ENCODE measurements at regions not wholly inside any gene's neighbourhood (a gene's known extent, or its start where the extent isn't known, plus 50 kb on each side); places are given as distances from the start of the nearest gene placed in this dataset.

- CTCF ChIA-PET, result no interaction called here
- no peak overlapping the region for H3K4me3 Mint-ChIP-seq
- POLR2A ChIA-PET, result no interaction called here
- Histone ChIP-seq H4K20me1 (ENCODE audit: control insufficient read depth, insufficient read depth, low read length, poor library complexity, severe bottlenecking) (no peaks in the 10 kb centered on the region), H2AFZ (ENCODE audit: insufficient read depth, low read depth, low read length, poor library complexity, severe bottlenecking) (no peak overlapping the region), H3K9me3 (ENCODE audit: control extremely low read depth in 1 of 3, control insufficient read depth in 2 of 3, insufficient read depth in 1 of 3, low read length in 2 of 3) (peaks cover 0 to 19% (median 0%) of the 10 kb centered on the region in 3 donors), H3K27ac (ENCODE audit: low read length in 2 of 2) (no peak overlapping the region), H3K36me3 (replicated peaks in 1 of 2; ENCODE audit: control extremely low read depth in 1 of 2, control insufficient read depth in 1 of 2, extremely low read depth in 1 of 2, insufficient read depth in 2 of 2, low read length in 1 of 2) (no peaks in the 10 kb centered on the region), H3K79me2 (ENCODE audit: control insufficient read depth, insufficient read depth, low read length) (no peaks in the 10 kb centered on the region), H3K27me3 (replicated peaks in 1 of 4; ENCODE audit: control extremely low read depth in 1 of 4, control insufficient read depth in 3 of 4, insufficient read depth in 4 of 4, low read length in 3 of 4) (peaks cover 0 to 15% (median 8%) of the 10 kb centered on the region in 4 experiments), H3K4me2 (replicated peaks; ENCODE audit: low read depth, low read length, poor library complexity, severe bottlenecking) (no peak overlapping the region), H3K4me1 (ENCODE audit: control insufficient read depth in 2 of 2, insufficient read depth in 2 of 2, low read length in 2 of 2) (peaks cover 0 to 7% of the 10 kb centered on the region in 2 donors), H3K9ac (ENCODE audit: low read length) (no peak overlapping the region), H3K4me3 (ENCODE audit: control extremely low read depth in 1 of 5, extremely low read depth in 1 of 5, insufficient read depth in 1 of 5, low read depth in 2 of 5, low read length in 4 of 5) (no peak overlapping the region)
- DNase-seq (no peak), ATAC-seq (ENCODE audit: low read depth) (no peak)
- H3K9me3 Mint-ChIP-seq (ENCODE audit: insufficient read depth), result no peaks in the 10 kb centered on the region
- no peaks in the 10 kb centered on the region for H3K4me1 Mint-ChIP-seq
- TF ChIP-seq CTCF (IDR thresholded peaks at IDR 0.05), result no peak
- no peak for TF ChIP-seq EZH2 (IDR thresholded peaks at IDR 0.05; ENCODE audit: borderline replicate concordance, insufficient read depth, low read depth, low read length, poor library complexity, severe bottlenecking)
- H3K27ac Mint-ChIP-seq, result no peak overlapping the region
- H3K27me3 Mint-ChIP-seq, result peaks cover 26% of the 10 kb centered on the region
- intact Hi-C loops (cut with micrococcal nuclease), result no loop called here
- 77% methylated on average over 20 of the region's 23 CpGs for WGBS (ENCODE audit: insufficient coverage)
These were observed 59.9 kb upstream of the BHLHE23 start for GRCh38 chr20:63066506-63067265.

GRCh38 chr20:63065911-63066310, 59.1 kb upstream of the BHLHE23 start:
- ChIA-PET CTCF (no interaction called here), POLR2A (no interaction called here)
- peaks cover 0 to 15% (median 0%) of the 10 kb centered on the region in 3 donors for H3K9me3 ChIP-seq (ENCODE audit: control extremely low read depth in 1 of 3, control insufficient read depth in 2 of 3, insufficient read depth in 1 of 3, low read length in 2 of 3)
- no peaks in the 10 kb centered on the region for H4K20me1 ChIP-seq (ENCODE audit: control insufficient read depth, insufficient read depth, low read length, poor library complexity, severe bottlenecking)
- intact Hi-C loops (cut with micrococcal nuclease), result no loop called here
- H3K79me2 ChIP-seq (ENCODE audit: control insufficient read depth, insufficient read depth, low read length), result no peaks in the 10 kb centered on the region
- no peak for TF ChIP-seq EZH2 (IDR thresholded peaks at IDR 0.05; ENCODE audit: borderline replicate concordance, insufficient read depth, low read depth, low read length, poor library complexity, severe bottlenecking)
- TF ChIP-seq CTCF (IDR thresholded peaks at IDR 0.05), result no peak
- WGBS (ENCODE audit: insufficient coverage), result 85% methylated on average over 11 of the region's 16 CpGs
- no peaks in the 10 kb centered on the region for H3K9me3 Mint-ChIP-seq (ENCODE audit: insufficient read depth)
- no peak overlapping the region for H3K9ac ChIP-seq (ENCODE audit: low read length)
- H3K4me3 Mint-ChIP-seq, result no peak overlapping the region
- no peak overlapping the region for H3K4me3 ChIP-seq (ENCODE audit: control extremely low read depth in 1 of 5, extremely low read depth in 1 of 5, insufficient read depth in 1 of 5, low read depth in 2 of 5, low read length in 4 of 5)
- no peak overlapping the region for H2AFZ ChIP-seq (ENCODE audit: insufficient read depth, low read depth, low read length, poor library complexity, severe bottlenecking)
- H3K4me1 Mint-ChIP-seq, result no peaks in the 10 kb centered on the region
- no peak overlapping the region for H3K27ac Mint-ChIP-seq
- H3K27me3 ChIP-seq (replicated peaks in 1 of 4; ENCODE audit: control extremely low read depth in 1 of 4, control insufficient read depth in 3 of 4, insufficient read depth in 4 of 4, low read length in 3 of 4), result peaks cover 0 to 9% (median 3%) of the 10 kb centered on the region in 4 experiments
- peaks cover 0 to 1% of the 10 kb centered on the region in 2 donors for H3K4me1 ChIP-seq (ENCODE audit: control insufficient read depth in 2 of 2, insufficient read depth in 2 of 2, low read length in 2 of 2)
- no peak overlapping the region for H3K4me2 ChIP-seq (replicated peaks; ENCODE audit: low read depth, low read length, poor library complexity, severe bottlenecking)
- ATAC-seq (ENCODE audit: low read depth), result no peak
- DNase-seq, result no peak
- H3K36me3 ChIP-seq (replicated peaks in 1 of 2; ENCODE audit: control extremely low read depth in 1 of 2, control insufficient read depth in 1 of 2, extremely low read depth in 1 of 2, insufficient read depth in 2 of 2, low read length in 1 of 2), result no peaks in the 10 kb centered on the region
- H3K27me3 Mint-ChIP-seq, result peaks cover 28% of the 10 kb centered on the region
- no peak overlapping the region for H3K27ac ChIP-seq (ENCODE audit: low read length in 2 of 2)

Data from B cell (primary cell).